Brain microvascular endothelial cell (primary cell): ENCODE measurements at regions not wholly inside any gene's neighbourhood (a gene's known extent, or its start where the extent isn't known, plus 50 kb on each side); places are given as distances from the start of the nearest gene placed in this dataset.

Experiments used
- DNase-seq: peaks from one replicate; pipeline ENCODE4 v3.0.0-alpha.2; 2020
- H3K27ac ChIP-seq: fragments of 250-450 bp; sonication (Bioruptor Pico); 2 replicates; pipeline ENCODE4 v1.5.1; 2020; ENCODE audit warnings: mild to moderate bottlenecking, moderate library complexity
- H3K27me3 ChIP-seq: fragments of 250-450 bp; sonication (Bioruptor Pico); replicated peaks from 2 replicates; pipeline ENCODE4 v1.5.1; 2020; ENCODE audit warnings: mild to moderate bottlenecking
- H3K36me3 ChIP-seq: fragments of 250-450 bp; sonication (Bioruptor Pico); replicated peaks from 2 replicates; pipeline ENCODE4 v1.5.1; 2020; ENCODE audit warnings: mild to moderate bottlenecking
- H3K4me3 ChIP-seq: 2 replicates; pipeline ENCODE4 v1.5.1; 2011; ENCODE audit warnings: low read depth, mild to moderate bottlenecking, control low read depth, low read length, moderate library complexity
- CTCF ChIP-seq: IDR thresholded peaks from 2 replicates; pipeline ENCODE4 v1.5.1; 2011; ENCODE audit warnings: low read depth, mild to moderate bottlenecking, moderate library complexity, low read length, control low read depth, inconsistent platforms; ENCODE audit errors: missing control alignments
- in situ Hi-C: cut with HindIII; loops from 2 replicates; pipeline ENCODE4 v1.10.0; 2017; ENCODE audit warnings: low sequenced_read_pairs, low pct_ligation_motif_present

DNA sequence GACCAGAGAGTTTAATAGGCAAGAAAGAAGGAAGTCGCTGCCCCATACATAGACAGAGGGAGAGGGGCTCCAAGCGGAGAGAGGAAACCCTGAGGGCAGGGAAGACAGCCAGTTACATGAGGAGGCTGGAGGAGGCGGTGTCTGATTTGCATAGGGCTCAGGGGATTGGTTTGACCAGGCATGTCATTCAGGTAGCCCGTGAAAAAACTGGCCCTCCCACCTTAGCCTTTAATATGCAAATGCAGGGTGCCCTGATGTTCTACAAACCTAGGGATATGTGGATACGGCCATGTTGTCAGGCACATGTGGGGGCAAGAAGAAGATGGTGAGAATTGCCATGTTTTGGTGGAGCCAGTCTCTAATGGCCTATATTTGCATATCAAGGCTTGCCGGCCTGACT is 1461.6 kb downstream of the PCDH9 start:
- TF ChIP-seq CTCF = no peak
- Histone ChIP-seq H3K4me3 (no peak overlapping the region), H3K27me3 (no peaks in the 10 kb centered on the region), H3K36me3 (no peaks in the 10 kb centered on the region), H3K27ac (no peak overlapping the region)
- DNase-seq = no peak
- in situ Hi-C loops = no loop called here

- no peaks in the 10 kb centered on the region for H3K36me3 ChIP-seq
- H3K4me3 ChIP-seq = no peak overlapping the region
- no peak for TF ChIP-seq CTCF
- DNase-seq = no peak
- no peak overlapping the region for H3K27ac ChIP-seq
- H3K27me3 ChIP-seq = no peaks in the 10 kb centered on the region
- in situ Hi-C loops = no loop called here
These were observed 1466.3 kb downstream of the PCDH9 start for GRCh38 chr13:65763811-65764210.

GRCh38 chr13:65762012-65762411 is 1468.1 kb downstream of the PCDH9 start:
- in situ Hi-C loops = no loop called here

GRCh38 chr13:65756071-65756671 is 1474.0 kb downstream of the PCDH9 start:
- no peak overlapping the region for H3K27ac ChIP-seq
- H3K36me3 ChIP-seq = no peaks in the 10 kb centered on the region
- TF ChIP-seq CTCF = no peak
- DNase-seq = no peak
- in situ Hi-C loops = no loop called here
- no peaks in the 10 kb centered on the region for H3K27me3 ChIP-seq
- no peak overlapping the region for H3K4me3 ChIP-seq

More at GRCh38 chr13:65762012-65762411, 1468.1 kb downstream of the PCDH9 start:
- H3K27ac ChIP-seq = no peak overlapping the region
- TF ChIP-seq CTCF = no peak
- no peak overlapping the region for H3K4me3 ChIP-seq
- H3K27me3 ChIP-seq = no peaks in the 10 kb centered on the region
- no peaks in the 10 kb centered on the region for H3K36me3 ChIP-seq
- no peak for DNase-seq

- TF ChIP-seq CTCF = no peak
- DNase-seq = no peak
- in situ Hi-C loops = no loop called here
- H3K27me3 ChIP-seq = no peaks in the 10 kb centered on the region
- H3K4me3 ChIP-seq = no peak overlapping the region
- H3K27ac ChIP-seq = no peak overlapping the region
- no peaks in the 10 kb centered on the region for H3K36me3 ChIP-seq
These were observed 1481.9 kb downstream of the PCDH9 start for GRCh38 chr13:65748227-65748626.

DNA sequence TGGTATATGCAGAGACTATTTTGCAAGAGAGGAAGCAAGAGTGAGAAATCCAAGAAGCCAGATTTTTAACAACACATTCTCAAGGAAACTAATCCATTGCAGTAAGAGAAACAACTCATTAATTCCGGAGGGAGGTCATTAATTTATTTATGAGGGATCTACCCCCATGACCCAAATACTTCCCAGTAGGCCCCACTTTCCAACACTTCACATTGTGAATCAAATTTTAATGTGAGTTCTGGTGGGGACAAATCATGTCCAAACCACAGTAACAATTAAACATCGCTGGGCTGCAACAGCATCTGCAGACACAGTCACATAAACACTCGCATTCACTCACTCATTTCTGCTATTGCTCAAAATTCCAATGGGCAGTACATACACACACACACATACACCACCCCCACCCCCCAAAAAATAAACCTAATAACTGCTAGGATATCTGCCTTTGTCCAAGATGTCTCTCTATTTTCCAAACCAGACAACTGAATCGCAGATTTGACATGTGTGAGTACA is 1483.7 kb downstream of the PCDH9 start:
- no peak for DNase-seq
- in situ Hi-C loops = no loop called here
- Histone ChIP-seq H3K4me3 (no peak overlapping the region), H3K36me3 (no peaks in the 10 kb centered on the region), H3K27ac (no peak overlapping the region), H3K27me3 (no peaks in the 10 kb centered on the region)
- TF ChIP-seq CTCF = no peak
